HEK293 (cell line): ENCODE measurements at regions not wholly inside any gene's neighbourhood (a gene's known extent, or its start where the extent isn't known, plus 50 kb on each side); places are given as distances from the start of the nearest gene placed in this dataset.

Experiments
- CTCF ChIP-seq: fragments of 450-650 bp; formaldehyde crosslinking; IDR thresholded peaks from 2 replicates; pipeline ENCODE4 v1.5.1; 2016; ENCODE audit warnings: missing biosample characterization, missing genetic modification characterization
- SCRT1 ChIP-seq: fragments of 450-650 bp; formaldehyde crosslinking; IDR thresholded peaks from 2 replicates; pipeline ENCODE4 v1.5.1; 2016; ENCODE audit warnings: missing biosample characterization, missing genetic modification characterization, borderline replicate concordance
- ZFP37 ChIP-seq: fragments of 450-650 bp; formaldehyde crosslinking; IDR thresholded peaks from 2 replicates; pipeline ENCODE4 v1.5.1; 2016; ENCODE audit warnings: missing biosample characterization, missing genetic modification characterization

GRCh38 chr6:146866731-146867414, 268.1 kb downstream of the ADGB start:
- TF ChIP-seq ZFP37 (no peak), SCRT1 (tag by site-specific recombination) (no peak), CTCF (no peak)
